Fibroblast of skin of right quadriceps (primary cell): ENCODE measurements at regions not wholly inside any gene's neighbourhood (a gene's known extent, or its start where the extent isn't known, plus 50 kb on each side); places are given as distances from the start of the nearest gene placed in this dataset.
"Not testable (repeated sequence)": the region's sequence is repeated elsewhere in the genome, so short reads cannot be mapped to it uniquely, and the experiment has no call there.

ENCODE experiments used
- DNase-seq: peaks from one replicate; pipeline ENCODE4 v3.0.0-alpha.2; 2013

DNA sequence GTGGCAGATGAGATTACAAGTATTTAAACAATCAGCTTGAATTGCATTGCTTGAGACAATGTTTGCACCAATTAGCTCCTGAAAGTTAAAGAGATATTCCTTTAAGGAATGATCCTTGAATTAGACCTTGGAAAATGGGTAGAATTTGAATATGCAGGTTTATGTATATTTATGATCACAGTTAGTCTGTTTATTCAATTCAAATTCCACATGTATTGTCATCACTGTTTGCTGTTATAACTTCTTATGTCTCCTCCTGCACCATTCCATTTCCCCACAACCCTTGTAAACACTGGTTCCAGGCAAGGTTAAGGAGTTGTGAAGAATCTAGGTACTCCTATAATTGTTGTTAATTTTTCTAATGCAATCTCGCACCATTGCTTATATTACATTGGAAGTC, 518.2 kb upstream of the PBX1 start:
- DNase-seq, result no peak

GRCh38 chr1:164051782-164052181, 507.2 kb upstream of the PBX1 start:
- DNase-seq, result peak; percentile 23

- DNase-seq, result no peak
These were observed 504.7 kb upstream of the PBX1 start for GRCh38 chr1:164054331-164054730.

DNA sequence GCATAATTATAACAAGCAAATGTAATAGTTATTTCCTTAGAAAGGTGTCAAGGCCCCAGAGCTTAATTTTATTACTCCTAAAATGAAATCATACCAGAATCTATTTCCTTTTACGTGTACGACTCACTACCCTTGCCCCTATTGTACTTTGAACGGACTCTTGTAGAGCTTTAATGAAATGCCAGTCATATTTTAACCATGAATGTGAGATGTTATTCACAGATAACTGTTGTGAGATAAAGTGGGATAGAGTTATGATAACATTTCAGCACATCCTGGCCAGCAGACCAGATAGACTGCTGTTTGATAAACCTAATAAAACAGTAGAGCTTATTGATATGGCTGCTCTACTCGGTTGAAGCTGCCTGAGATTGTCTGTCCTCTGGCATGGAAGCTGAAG, 500.8 kb upstream of the PBX1 start:
- peak; percentile 59 for DNase-seq

DNA sequence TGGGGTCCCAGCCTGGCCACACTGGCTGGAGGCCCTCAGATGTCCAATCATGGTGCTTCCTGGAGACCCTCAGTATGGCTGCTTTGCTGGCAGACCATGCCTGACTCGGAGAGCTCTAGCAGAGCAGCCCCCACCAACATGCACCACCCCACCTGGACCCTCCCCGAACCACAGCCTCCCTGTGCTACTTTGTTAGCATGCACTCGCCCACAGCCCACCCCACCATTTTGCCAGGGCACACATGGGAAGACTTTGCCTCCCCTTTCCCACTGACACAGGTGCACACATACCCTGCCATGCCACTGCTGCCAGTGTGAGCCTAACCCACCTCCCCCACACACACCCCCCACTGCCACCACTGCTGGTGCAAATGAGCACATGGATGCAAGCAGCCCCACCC, 497.5 kb upstream of the PBX1 start:
- no peak for DNase-seq

- DNase-seq, result peak; percentile 9
These were observed 494.5 kb upstream of the PBX1 start for GRCh38 chr1:164064501-164064900.

- no peak for DNase-seq
These were observed 487.7 kb upstream of the PBX1 start for GRCh38 chr1:164071288-164071687.

DNA sequence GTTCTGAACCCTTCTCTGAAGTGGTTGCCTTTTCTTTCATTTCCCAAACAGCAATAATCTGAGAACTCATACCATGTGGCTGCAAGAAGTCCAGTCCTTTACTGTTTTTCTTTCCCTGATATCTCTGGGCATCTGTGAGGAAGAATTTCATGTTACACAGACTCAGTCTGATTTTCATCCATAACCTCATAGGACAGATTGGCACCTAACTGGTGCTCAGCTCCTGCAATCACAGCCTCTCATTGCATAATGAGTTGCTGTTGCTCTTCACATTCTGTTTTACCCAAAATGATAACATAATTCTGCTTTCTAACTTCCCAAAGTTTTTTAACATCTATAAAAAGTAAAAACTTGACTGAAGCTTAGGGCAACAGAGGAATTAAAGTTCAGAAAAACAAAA, 472.2 kb upstream of the PBX1 start:
- no peak for DNase-seq

DNA sequence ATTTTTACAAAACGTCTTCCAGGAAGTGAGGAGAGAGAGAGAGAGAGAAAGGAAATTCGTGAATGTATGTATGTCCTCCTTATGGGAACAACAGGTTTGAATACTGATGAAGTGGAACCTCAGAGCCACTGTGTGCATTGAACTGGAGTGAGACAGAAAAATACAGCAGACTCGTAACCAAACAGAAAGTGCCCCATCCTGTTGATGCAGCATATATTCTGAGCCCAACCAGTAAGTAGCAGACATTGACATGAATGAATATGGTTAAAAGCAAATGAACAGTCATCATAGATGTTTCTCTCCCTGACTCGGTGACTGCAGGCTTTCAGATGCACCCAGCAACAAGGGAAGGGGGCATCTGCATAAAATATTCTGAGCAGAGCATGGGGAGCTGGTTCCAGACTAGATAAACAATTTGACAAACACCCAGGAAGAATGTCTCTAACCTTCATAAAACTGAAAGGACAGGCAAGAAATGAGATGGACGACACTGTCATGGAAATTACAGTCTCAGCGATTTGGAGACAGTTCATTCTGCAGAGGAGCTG, 471.0 kb upstream of the PBX1 start:
- no peak for DNase-seq

GRCh38 chr1:164092603-164093353, 466.2 kb upstream of the PBX1 start:
- no peak for DNase-seq

- DNase-seq, result no peak
These were observed 465.4 kb upstream of the PBX1 start for GRCh38 chr1:164093543-164093942.

DNA sequence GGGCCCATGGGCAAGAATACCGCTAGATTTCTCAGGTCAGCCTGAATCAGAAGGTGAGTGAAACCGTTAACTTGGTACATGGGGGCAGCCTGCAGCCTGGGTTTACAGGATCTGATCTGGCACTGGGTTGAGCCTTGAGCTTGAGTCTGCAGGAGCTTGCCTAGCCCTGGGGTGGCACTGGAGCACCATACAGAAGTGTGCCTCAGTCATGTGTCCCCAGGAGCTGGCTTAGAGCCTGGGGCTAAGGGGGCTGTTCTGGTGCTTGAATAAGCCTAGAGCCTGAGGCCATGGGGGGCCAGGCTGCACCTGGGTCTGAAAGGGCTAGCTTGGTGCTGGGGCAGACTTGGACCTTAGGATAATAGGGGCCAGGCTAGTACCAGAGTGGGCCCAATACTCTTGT, 457.2 kb upstream of the PBX1 start:
- no peak for DNase-seq

GRCh38 chr1:164131949-164132348, 427.0 kb upstream of the PBX1 start:
- DNase-seq, result no peak

DNA sequence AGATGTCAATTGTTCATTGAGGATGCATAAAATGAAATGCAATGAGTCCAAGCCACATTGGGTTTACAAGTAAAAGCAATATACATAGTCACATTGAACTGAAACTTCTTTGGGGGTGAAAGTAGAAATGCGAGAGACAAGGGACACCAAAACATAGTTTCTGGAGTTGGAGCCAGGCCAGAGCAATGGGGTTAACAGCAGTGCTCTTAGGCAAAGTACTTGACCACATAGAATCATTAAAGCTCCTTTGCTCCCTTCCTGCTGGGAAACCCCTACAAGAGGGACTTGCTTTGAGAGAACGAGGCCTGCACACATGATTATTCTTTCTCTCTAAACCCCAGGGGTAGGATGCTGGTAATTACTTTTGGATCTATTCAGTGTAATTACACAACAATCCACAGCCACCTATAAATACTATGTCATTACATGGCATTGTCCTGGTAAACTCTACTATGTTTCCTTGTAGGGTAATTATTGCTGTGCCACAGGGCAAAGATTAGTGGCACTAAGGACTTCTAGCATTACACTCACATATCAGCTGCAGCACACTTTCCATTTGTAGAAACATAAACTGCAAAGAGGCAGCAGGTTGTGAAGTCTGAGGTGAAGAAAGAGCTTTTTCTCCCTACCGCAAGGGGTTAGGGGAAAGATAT, 421.6 kb upstream of the PBX1 start:
- DNase-seq, result no peak

- DNase-seq, result no peak
These were observed 417.2 kb upstream of the PBX1 start for GRCh38 chr1:164141797-164142196.

DNA sequence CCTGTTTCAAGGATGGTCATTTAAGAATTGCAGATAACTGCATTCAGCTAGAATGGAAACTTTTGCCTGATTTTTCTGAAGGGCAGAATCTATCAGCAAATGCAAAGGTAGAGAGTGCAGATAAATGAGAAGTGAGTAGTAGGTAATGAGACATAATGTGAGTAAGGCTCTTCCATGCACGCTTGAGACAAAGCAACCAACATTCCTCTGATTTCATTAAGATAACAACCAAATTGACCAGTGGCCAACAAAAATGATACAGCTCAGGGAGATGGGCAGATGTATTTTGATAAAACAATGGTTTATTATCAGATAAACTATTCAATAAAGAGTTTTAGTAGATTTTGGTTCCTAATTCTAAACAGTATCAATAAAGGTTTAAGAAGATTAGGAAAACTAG, 404.4 kb upstream of the PBX1 start:
- no peak for DNase-seq

DNA sequence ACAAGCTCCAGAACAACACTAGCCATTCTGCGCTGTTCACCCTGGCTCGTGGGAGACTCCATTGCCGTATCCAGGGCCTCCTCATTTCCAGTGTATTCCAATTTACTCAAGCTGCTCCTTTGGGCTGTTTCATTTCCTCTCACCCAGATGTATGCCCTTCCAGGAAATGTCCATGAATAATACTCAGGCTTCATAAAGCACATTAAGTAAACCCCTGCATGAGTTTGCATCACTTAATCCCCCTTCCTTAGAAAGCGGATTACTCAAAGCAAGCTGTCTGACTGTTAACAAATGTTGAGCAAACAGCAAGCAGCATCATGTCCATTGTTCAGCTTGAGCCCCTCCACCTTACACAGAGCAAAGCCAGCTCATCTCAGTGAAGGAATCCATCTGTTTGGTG, 403.6 kb upstream of the PBX1 start:
- DNase-seq, result peak; percentile 5

GRCh38 chr1:164163289-164163849, 395.6 kb upstream of the PBX1 start:
- DNase-seq, result no peak

DNA sequence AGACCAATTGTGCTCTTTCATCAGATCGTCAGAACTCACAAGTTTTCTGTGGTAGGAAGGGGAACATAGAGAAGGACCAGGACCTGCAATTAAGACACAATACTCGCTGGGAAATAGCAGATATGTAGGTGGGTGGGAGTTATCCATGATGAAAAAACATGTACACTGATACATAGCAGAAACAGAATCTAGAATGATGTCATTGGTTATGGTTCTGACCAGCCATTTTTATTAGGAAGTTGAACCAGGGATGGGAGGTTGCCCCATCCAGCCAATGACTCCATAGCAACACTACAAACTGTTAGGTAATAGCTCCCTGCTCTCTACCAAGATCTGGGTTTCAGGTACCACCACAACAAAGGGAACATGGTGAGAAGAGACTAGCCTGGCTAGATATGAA, 393.5 kb upstream of the PBX1 start:
- DNase-seq, result no peak

- not testable (repeated sequence) for DNase-seq
These were observed 392.5 kb upstream of the PBX1 start for GRCh38 chr1:164166454-164166853.

DNA sequence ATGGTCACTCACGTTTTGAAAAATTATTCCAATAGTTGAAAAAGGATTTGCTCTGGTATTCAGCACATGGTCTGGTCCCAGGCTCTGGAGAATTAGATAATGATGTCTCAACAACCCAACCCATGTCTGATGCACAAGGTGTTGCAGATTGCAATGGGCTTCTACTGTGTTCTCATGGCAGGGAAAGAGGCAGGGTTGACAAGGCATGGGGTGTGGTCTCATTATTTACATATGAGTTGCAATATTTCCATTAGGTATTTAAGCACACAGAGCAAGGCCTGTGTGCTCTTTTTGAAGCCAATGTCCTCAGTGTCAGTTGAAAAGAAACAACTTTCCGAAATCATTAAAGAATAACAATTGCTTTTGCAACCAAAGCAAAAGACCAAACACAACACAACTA, 381.9 kb upstream of the PBX1 start:
- no peak for DNase-seq

DNA sequence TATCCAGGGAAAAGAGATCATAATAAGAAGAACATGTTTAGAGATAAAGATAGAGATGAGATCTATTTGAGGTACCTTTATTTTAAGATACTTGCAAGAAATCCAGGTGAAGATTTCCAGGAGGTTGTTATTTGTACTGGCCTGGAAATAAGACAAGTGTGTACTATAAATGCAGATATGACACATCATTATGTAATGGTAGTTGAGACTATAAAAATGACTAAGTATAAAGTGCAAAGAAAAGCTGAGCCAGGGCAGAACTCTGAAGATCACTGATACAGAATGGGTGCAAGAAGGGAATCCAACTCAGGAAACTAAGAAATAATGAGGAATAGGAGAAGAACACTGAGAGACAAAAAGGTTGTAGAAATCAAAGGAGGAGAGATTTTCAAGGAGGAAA, 378.2 kb upstream of the PBX1 start:
- no peak for DNase-seq

- DNase-seq, result no peak
These were observed 374.9 kb upstream of the PBX1 start for GRCh38 chr1:164183854-164184635.
